GM12891 (cell line): ENCODE measurements at regions not wholly inside any gene's neighbourhood (a gene's known extent, or its start where the extent isn't known, plus 50 kb on each side); places are given as distances from the start of the nearest gene placed in this dataset.

Experiments used
- PAX5 ChIP-seq: IDR thresholded peaks from 2 replicates; pipeline ENCODE4 v1.6.1; 2011; ENCODE audit warnings: low read length, moderate library complexity, mild to moderate bottlenecking; ENCODE audit not compliant: insufficient read depth, severe bottlenecking
- POLR2A ChIP-seq: IDR thresholded peaks from 2 replicates; pipeline ENCODE4 v1.6.1; 2011; ENCODE audit warnings: low read depth, low read length, control low read depth
- SPI1 ChIP-seq: IDR thresholded peaks from 2 replicates; pipeline ENCODE4 v1.6.1; 2011; ENCODE audit warnings: low read depth, low read length, control low read depth

- no peak for TF ChIP-seq PAX5
- TF ChIP-seq POLR2A = no peak
- no peak for TF ChIP-seq SPI1
These were observed 61.9 kb upstream of the FNDC3B start for GRCh38 chr3:171977441-171977840.
